ENCODE measurements at regions not wholly inside any gene's neighbourhood (a gene's known extent, or its start where the extent isn't known, plus 50 kb on each side); places are given as distances from the start of the nearest gene placed in this dataset.
A peak's percentile ranks its signal among the peaks of the same experiment; 100 is the strongest.
"Not testable (repeated sequence)": the region's sequence is repeated elsewhere in the genome, so short reads cannot be mapped to it uniquely, and the experiment has no call there.

DNA sequence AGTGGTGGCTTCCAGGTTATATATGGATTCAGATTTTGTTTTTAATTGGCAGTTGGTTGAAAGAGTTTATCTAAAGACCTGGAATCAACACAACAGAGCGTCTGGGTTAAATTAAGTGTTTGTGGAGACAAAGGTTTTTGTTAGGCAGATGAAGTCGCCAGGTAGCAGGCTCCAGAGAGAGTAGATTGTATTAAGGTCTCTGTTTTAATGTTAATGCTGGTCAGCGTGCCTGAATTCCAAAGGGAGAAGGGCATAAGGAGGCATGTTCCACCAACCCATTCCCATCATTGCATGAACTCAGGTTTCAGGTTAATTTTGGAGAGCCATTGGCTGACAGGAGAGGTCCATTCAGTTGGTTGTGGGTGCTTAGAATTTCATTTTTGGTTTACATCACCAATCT is 744.1 kb upstream of the GJE1 start:
- DNase-seq = no peak

DNA sequence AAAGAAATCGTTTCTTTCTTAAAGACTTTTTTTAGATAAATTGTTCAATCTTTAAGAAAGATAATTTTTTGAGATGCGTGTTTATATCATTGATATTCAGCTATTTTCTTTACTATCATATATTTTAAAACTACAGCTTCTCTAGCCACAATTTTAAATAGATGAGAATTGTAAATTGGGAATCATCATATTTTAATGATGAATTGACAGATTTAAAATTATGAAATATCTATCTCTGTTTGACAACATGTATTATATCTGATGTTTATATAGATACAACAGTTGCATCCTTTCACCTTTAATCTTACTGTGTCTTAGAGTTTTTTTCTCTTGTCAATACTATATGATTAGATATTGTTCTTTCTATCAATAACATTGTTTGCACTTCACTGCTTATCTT is 762.3 kb upstream of the GJE1 start:
- DNase-seq = no peak

DNA sequence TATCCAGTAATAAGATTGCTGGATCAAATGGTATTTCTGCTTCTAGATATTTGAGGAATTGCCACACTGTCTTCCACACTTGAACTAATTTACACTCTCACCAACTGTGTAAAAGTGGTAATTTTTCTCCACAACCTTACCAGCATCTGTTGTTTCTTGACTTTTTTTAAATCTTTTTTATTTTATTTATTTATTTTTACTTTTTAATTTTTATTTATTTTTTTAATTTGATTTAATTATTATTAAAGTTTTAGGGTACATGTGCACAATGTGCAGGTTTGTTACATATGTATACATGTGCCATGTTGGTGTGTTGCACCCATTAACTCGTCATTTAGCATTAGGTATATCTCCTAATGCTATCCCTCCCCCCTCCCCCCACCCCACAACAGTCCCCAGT is 765.9 kb upstream of the GJE1 start:
- DNase-seq = not testable (repeated sequence)

DNA sequence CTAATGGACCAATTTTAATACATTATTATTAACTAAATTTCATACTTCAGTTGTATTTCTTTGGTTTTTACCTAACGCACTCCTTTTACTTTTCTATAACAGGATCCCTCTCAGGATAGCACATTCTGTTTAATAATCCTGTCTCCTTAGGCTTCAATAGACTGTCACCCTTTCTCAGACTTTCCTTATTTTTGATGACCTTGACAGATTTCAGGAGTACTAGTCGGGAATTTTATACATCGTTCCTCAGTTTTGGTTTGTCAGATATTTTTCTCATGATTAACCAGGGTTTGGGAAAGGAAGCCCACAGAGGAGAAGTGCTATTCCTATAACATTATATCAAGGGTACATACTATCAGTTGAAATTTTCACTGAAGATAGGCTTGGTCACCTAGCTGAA is 768.0 kb upstream of the GJE1 start:
- DNase-seq = no peak

DNA sequence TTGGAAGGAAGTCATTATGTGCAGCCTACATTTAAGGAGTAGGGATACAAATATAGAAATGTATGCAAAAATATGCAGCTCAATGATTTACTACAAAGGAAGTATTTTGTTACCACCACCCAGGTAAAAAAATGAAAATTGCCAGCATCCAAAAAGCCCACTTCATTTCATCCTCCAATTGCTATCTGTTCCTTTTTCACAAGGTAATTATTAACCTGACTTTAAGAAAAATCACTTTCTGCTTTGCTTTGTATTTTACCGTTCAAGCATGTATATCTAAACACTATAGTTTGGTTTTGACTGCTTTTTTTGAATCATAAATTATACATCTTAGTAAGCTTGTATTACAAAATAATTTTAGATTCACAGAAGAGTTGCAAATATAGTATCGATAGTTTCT is 768.5 kb upstream of the GJE1 start:
- no peak for DNase-seq

DNA sequence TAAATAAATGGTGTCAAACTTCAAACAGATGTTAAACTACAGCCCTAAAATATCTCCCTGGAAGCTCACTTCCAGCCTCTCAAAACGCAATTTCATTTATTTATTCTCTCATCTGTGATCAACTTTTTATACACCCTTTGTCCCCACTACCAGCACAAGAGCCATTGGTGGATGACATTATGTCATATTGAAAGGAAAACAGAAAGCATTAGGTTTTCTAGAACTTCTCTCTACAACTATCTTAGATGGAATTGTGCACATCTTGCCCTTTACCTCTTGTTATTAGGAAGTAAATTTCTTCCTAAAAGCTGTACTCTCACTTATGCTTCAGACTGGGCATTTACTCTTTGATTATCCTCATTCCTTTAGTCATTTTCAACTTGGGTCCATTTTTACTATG is 771.2 kb upstream of the GJE1 start:
- DNase-seq = no peak

DNA sequence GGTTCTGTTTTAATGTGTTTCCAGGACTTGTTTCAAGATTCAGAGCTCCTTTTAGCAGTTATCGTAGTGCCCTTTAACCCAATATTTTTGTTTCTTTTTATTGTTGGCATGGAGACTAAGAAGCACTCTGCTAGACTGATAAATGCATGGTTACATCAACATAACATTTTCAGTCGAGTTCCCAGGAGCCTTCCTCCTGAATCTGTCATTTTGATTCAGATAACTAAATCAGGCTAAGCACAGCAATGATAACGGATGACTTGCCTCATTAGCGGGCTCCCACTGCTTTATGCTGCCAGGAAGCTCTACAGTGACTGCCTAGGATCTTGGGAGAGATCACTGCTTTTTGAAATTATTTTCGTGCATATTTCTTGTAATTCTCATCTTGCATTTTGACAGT is 772.8 kb upstream of the GJE1 start:
- DNase-seq = no peak

DNA sequence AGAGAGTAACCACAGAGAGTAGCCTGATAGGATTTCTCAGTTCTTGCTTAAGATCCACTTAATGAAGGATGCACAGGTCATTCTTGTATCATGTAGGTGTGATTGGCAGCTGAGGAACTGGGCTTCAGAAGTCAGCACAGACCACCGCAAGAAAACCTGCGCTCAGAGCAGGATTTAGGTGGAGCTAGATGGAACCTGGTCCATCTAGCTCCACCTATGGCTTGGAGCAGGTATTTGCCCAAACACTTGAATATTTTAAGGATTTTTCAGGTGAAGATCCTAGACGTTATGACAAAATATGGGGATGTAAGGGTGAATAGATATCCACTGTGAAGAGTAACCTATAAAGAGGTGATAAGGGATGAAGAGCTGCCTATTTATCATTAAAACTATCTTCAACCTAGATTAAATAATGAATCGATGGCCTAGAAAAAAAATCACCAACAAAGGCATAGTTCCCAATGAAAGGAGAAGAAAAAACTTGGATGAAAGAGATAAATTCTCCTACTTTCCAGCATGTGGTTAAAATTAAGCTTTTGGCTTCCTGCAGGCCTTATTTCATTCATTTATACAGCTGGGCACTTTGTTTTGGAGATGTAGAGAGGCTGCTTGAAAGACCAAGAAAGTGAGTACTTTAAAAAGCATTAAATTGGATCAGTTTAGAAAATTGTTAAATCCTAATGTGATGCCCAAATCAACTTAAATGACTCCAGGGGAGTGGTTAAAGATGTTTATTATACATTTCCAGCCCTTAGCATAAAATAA is 778.4 kb upstream of the GJE1 start:
- DNase-seq = no peak

DNA sequence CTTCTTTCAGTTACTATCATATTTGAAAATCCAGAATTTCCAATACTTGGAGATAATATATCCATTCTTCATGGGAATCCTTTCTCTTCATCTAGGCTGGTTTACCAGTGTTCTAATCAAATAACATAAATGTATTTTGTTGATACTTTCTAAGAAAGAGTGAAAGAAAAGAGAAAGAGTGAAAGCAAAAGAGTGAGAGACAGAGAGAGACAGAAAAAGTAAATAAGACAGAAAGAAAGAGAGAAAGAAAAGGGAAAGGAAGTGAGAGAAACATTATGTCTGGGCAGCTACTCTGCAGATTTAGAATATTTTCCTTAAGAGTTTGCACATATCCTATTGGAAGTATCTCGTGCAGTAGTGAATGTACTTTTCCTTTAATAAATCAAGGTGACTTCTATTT is 781.0 kb upstream of the GJE1 start:
- no peak for DNase-seq

DNA sequence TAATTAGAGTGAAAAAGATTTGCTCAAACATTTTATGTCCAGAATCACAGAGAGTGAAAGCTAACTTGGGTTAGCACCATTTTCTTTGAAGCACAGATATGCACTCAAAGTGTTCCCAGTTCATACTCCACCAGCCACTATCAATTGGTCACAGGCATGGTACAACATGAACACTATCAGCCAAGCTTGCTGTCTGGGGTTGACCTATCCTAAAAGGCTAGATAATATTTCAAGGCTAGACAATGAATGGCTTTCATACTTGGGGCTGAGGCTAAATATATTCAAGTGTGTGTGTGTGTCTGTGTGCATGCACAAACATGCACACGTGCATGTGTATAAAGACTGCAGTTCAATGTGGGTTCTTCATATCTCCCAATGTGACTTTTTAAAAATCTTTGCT is 783.0 kb upstream of the GJE1 start:
- no peak for DNase-seq

DNA sequence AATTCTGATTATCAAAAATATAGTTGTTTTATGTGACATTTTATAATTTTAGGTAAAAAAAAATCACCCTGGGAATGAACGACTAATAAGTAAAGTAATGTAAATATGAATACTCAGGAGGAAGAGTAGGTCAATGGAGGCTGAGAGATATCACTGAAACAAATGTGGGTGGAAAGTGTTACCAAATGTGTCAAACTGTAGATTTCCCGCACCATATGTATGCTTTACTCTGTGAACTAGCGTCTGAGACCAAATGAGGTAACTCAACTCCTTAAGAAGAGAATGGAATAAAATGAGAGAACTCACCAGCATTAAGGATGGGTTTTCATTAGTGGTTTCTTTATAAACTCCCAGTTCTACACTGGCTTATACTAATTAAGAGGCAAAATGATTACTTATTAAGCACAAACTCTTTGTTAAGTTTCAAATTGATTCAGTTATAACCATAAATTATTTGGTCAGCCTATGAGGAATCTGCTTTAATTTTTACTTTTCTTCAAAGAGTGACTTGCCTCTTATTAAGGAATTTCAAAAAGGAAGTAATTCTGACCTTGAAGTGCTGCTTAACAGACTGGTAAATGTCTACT is 784.7 kb upstream of the GJE1 start:
- DNase-seq = no peak

DNA sequence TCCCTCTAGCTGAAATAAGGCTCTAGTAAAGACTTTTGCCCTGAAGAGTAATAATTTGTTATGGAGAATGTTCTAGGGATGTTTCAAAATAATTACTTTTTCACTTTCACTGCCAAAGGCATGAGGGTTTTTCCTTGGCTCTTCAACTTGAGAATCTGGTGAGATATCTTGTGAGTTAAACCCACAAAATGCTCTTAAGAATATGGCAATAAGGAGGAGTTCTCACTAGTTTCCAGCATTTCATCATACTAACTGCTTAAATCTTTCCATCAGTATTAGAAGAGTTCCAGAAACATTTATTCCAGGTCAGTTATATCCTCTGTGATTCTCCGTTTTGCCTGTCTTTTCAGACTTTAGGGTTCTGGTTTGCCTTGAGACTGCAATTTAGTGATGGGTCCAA is 785.6 kb upstream of the GJE1 start:
- DNase-seq = no peak

DNA sequence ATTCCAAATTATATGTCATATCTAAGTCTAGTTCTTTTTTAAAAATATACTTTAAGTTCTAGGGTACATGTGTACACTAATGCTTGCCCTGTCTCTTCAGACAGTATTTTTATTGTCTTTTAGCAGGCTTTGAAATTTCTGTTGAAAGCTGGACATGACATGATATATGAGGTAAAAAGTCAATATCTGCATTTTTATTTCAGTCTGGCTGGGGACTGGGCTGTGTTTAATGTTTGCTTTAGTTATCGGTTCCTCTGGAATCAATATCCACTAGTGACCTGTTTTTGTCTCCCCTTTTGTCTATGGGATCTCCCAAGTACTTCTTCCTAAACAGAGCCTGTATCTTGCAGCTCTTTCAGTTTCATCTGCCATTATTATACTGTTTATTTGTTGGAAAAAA is 786.2 kb upstream of the GJE1 start:
- DNase-seq = no peak

DNA sequence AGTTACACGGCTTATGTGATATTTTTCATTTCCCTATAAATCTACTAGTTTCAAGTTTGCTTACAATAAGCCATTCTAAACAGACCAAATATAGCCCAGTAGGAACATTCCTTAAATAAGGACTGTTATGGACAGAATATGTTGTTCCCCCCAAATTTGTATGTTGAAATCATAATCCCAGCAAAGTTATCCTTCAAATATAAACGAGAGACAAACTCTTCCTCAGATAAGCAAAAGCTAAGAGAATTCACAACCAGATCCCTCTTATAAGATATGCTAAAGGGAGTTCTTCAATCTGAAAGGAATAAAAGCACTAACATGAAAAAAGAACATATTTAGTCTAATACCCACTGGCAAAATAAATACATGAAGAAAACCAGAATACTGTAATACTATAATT is 795.5 kb upstream of the GJE1 start:
- no peak for DNase-seq

DNA sequence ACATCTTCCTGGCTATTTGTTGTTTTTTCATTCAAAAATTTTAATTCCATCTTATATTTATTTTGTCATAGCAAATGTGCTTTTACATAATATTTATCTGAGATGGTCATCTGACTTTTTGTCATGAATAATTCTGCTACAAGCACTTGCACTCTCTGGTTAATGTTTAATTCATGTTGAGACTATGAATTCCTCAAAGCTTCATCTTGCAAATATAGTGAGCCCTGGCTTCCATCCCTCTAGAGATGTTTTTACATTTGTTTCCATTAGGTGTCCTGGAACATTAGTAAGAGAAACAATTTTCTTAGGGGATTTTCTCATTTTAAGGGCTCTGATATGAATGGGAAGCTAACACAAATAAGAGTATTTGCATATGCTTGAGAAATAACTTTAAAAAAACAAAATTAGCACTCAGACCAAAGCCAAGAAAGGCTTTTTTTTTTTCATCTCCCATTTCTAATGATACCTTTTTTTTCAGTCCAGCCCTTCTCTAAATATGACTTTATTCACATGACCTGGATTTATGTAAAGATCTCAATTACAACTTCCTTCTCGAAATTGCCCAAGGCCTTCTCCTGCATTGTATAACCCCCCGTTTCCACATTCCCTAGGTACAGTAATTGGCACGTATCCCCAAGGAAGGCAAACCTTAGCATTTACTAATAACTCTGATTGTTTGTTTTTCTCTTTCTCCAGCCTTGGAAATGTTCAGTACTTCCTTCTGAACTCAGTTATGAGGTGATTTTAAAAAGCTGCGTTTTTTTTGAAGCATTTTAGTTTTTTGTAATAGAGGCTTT is 797.0 kb upstream of the GJE1 start:
- no peak for DNase-seq

DNA sequence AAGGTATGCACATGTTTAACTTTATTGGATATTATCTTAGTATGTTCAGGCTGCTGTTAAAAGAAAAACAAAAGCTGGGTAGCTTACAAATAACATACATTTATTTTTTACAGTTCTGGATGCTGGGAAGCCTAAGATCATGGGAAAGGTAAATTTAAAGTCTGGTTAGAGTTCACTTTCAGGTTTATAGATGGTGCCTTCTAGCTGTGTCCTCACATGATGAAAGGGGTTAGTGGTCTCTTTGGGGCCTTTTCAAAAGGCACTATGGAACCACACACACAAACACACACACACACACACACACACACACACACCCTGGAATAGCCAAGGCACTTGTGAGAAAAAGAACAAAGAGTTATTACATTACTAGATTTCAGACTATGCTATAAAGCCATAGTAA is 805.8 kb upstream of the GJE1 start:
- no peak for DNase-seq

DNA sequence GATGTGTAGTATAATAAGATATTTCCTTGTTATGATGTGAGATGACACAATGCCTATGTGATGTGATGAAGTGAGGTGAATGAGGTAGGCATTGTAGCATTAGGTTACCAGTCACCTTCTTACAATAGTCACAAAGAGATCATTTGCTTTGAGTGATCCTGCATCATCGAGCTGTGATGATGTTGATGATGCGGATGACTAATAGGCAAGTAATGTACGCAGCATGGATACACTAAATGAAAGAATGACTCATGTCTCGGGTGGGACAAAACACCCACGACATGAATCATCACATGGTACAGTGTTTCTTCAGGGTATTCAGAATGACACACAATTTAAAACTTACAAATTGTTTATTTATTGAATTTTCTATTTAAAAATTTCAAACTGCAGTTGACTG is 806.3 kb upstream of the GJE1 start:
- DNase-seq = no peak

DNA sequence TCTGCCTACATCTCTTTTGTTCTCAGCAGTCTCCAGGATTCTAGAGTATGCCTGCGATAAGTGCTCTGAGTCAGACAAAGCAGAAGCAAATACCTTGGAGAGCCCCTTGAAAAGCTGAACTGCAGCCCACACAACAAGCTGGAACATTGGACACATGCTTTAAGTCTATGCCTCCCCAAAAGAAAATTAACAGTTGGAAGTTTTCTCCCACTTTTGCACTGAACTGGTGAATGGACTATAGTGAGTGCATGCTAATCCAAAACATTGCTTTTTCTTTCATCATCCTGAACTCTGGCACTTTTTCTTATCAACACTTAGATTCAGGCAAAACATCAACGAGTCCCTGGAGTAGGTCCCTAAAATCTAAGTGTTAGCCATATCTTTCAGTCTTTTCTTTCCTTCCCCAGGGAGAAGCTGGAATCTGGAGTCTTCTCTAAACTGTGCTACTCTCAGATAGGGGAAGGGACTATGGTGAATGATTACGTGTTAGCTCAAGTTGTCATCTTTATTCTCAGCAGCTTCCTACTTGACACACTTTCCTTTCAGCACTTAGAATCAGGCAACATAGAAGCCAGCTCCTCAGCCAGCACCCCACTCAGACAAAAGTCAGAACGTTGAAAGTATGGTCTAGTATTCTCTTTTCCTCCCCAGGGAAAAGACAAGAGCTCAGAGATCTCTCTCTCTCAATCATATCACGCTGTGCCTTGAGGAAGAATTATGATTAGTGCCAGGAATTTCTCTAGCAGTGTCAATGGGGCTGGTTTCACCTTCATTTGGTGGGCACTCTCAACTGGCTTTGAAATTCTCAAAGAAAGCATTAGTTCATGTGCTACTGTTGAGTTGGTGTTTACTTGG is 811.0 kb upstream of the GJE1 start:
- DNase-seq = no peak

DNA sequence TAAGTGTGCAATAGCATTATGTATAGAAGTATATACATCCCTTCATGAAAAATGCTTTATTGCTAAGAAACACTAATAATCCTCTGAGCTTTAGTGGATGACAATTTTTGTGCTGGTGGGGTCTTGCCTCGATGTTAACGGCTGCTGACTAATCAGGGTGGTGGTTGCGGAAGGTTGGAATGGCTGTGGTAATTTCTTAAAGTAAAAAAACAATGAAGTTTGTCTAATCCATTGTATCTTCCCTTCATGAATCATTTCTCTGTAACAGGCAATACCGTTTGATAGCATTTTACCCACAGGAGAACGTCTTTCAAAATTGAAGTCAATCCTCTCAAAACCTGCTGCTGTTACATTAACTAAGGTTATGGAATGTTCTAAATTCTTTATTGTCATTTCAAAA is 816.5 kb upstream of the GJE1 start:
- DNase-seq = no peak

DNA sequence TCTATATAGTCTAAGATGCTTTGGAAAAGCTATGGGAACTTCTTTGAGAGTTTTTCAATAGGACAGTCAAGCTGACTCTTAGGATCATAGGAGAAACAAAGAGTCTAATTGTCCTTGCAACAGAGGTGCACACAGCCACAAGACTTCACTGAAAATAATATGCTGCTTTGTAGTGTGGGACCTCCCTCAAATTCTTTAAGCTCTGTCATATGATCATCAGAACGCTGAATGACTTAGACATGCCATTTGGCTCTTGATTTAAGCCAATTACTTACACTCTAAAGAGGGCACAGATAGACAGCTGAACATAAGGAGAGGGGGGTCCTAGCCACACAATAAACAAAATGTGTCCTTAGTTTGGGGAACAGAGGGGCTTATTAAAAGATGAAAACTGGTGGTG is 818.7 kb upstream of the GJE1 start:
- DNase-seq = peak; percentile 93

DNA sequence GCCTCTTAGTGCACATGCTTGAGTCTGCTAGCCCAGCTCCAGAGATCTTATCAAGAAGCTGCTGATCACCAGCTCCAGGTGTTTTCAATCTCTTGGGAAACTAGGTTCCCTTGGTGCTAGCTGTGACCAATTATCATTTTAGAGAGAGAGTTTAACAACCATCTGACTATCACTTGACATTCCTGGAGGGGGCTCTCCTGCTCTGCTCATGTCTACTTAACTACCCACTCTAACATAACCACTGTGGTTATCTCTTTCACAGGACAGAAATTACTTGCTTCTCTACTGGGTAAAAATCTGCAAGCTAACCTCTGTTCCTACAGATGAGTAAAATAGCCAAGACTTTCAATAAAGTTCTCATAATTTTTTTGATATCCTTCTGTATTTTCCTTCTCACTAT is 823.4 kb upstream of the GJE1 start:
- peak; percentile 43 for DNase-seq

DNA sequence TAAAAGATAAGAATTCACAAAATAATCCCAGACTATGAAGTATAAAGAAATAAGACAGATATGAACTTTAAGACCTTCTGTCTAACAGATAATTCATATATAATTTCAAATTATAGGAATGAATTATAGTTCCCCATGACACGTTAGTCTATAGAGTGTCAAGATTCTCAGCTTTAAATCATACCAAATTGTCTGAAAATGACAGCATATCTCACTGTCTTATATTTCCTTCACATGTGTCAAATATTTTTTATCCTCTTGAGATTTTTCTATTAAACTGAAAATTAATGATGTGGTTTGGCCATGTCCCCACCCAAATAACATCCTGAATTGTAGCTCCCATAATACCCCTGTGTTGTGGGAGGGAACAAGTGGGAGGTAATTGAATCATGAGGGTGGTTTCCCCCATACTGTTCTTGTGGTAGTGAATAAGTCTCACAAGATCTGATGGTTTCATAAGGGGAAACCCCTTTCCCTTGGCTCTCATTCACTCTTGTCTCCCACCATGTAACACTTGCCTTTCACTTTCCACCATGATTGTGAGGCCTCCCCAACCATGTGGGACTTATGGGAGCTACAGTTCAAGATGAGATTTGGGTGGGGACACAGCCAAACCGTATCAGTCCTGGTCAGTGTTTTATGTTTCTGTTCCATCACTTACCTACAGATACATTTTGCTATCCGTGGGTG is 825.3 kb upstream of the GJE1 start:
- DNase-seq = no peak

DNA sequence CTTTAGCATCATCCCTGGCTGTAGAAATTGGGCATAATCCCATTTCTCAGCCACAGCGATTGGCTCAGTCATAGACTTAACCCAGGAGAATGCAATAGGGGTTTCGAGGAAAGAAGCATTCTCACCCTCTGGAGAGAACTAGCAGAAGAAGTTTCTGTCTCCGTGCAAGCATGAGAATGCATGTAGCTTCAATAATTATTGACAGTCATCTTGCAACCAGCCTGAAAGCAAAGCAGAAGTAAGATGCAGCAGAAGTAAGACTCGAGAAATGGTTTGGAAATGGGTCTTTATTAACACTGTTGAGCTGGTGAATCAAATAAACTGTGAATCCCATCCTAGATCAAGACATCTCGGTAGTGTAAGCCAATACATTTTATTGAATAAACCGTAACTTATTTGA is 828.8 kb upstream of the GJE1 start:
- DNase-seq = no peak
